ENCODE measurements at regions not wholly inside any gene's neighbourhood (a gene's known extent, or its start where the extent isn't known, plus 50 kb on each side); places are given as distances from the start of the nearest gene placed in this dataset.

DNA sequence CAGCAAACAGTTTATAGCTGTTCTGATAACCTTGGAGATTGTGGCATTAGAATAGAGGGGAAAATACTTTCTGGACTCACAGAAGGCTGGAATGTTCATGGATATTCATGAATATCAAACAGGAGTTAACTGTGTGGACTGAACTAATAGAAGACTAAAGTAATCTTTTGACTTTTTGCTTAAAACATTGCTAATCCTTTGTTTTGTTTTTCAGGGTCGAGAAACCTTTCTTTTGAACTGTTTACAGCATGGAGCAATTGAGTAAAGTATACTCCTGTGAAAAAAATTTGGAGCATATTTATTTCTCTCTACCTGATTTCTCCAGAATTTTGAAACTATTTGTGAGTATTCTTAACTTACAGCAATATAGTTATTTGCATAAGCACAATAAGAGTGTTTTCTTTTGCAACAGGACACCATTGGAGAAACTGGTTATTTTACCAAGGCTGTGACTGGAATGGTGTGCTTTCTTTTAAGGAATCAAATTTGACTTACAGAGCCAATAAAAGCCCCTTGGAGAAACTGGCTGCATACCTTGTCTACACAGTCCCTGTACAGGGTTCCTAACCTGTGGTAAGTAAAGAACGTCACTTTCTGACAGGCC is 821.6 kb downstream of the TBC1D22A start:
- H3K27ac ChIP-seq (ENCODE audit: low read depth, low read length) = no peak overlapping the region
- intact Hi-C loops (cut with micrococcal nuclease) = no loop called here
- no peak overlapping the region for H3K4me3 ChIP-seq (replicated peaks in 1 of 2; ENCODE audit: low read depth in 1 of 2, low read length in 2 of 2)
- H3K36me3 ChIP-seq (ENCODE audit: control insufficient read depth in 1 of 2, insufficient read depth in 2 of 2, low read length in 2 of 2) = no peaks in the 10 kb centered on the region
- no peak overlapping the region for H2AFZ ChIP-seq (ENCODE audit: low read depth, low read length, poor library complexity, severe bottlenecking)
- ChIA-PET CTCF (no interaction called here), POLR2A (no interaction called here), RAD21 (ENCODE audit: low non-redundant PET in 1 of 2, low total read pairs in 2 of 2, uncharacterized antibody in 2 of 2, unreplicated experiment in 2 of 2) (no interaction called here)
- TF ChIP-seq SP1 (IDR thresholded peaks at IDR 0.05; ENCODE audit: low read depth) (no peak), EGR1 (IDR thresholded peaks at IDR 0.05; ENCODE audit: low read depth) (no peak), TCF7L2 (IDR thresholded peaks at IDR 0.05; ENCODE audit: borderline replicate concordance, extremely low read depth, insufficient read depth, insufficient read length) (no peak), EZH2 (IDR thresholded peaks at IDR 0.05) (no peak), ELF1 (IDR thresholded peaks at IDR 0.05; ENCODE audit: borderline replicate concordance, low read depth) (no peak)
- TF ChIP-seq, protein P1, sequence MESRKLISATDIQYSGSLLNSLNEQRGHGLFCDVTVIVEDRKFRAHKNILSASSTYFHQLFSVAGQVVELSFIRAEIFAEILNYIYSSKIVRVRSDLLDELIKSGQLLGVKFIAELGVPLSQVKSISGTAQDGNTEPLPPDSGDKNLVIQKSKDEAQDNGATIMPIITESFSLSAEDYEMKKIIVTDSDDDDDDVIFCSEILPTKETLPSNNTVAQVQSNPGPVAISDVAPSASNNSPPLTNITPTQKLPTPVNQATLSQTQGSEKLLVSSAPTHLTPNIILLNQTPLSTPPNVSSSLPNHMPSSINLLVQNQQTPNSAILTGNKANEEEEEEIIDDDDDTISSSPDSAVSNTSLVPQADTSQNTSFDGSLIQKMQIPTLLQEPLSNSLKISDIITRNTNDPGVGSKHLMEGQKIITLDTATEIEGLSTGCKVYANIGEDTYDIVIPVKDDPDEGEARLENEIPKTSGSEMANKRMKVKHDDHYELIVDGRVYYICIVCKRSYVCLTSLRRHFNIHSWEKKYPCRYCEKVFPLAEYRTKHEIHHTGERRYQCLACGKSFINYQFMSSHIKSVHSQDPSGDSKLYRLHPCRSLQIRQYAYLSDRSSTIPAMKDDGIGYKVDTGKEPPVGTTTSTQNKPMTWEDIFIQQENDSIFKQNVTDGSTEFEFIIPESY (IDR thresholded peaks at IDR 0.05; ENCODE audit: extremely low read depth, insufficient replicate concordance, low read length) = no peak
- TF ChIP-seq, protein P2, sequence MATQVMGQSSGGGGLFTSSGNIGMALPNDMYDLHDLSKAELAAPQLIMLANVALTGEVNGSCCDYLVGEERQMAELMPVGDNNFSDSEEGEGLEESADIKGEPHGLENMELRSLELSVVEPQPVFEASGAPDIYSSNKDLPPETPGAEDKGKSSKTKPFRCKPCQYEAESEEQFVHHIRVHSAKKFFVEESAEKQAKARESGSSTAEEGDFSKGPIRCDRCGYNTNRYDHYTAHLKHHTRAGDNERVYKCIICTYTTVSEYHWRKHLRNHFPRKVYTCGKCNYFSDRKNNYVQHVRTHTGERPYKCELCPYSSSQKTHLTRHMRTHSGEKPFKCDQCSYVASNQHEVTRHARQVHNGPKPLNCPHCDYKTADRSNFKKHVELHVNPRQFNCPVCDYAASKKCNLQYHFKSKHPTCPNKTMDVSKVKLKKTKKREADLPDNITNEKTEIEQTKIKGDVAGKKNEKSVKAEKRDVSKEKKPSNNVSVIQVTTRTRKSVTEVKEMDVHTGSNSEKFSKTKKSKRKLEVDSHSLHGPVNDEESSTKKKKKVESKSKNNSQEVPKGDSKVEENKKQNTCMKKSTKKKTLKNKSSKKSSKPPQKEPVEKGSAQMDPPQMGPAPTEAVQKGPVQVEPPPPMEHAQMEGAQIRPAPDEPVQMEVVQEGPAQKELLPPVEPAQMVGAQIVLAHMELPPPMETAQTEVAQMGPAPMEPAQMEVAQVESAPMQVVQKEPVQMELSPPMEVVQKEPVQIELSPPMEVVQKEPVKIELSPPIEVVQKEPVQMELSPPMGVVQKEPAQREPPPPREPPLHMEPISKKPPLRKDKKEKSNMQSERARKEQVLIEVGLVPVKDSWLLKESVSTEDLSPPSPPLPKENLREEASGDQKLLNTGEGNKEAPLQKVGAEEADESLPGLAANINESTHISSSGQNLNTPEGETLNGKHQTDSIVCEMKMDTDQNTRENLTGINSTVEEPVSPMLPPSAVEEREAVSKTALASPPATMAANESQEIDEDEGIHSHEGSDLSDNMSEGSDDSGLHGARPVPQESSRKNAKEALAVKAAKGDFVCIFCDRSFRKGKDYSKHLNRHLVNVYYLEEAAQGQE (IDR thresholded peaks at IDR 0.05; ENCODE audit: low read depth) = no peak
- TF ChIP-seq, protein P3, sequence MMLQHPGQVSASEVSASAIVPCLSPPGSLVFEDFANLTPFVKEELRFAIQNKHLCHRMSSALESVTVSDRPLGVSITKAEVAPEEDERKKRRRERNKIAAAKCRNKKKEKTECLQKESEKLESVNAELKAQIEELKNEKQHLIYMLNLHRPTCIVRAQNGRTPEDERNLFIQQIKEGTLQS (IDR thresholded peaks at IDR 0.05) = no peak
- DNase-seq (ENCODE audit: low read depth, low spot score) (no peak), ATAC-seq (no peak)
- no peak overlapping the region for H3K4me2 ChIP-seq (ENCODE audit: low read length)
- no peak overlapping the region for H3K9ac ChIP-seq (ENCODE audit: low read length)
- no peaks in the 10 kb centered on the region for H3K4me1 ChIP-seq (ENCODE audit: control insufficient read depth in 1 of 2, insufficient read depth in 2 of 2, low read length in 2 of 2)
- no TSS peak for BruUV-seq (replicated peaks)
- no peaks in the 10 kb centered on the region for H3K27me3 ChIP-seq (ENCODE audit: insufficient read depth, low read length)
- H3K9me3 ChIP-seq (ENCODE audit: control insufficient read depth in 1 of 2, insufficient read depth in 1 of 2, low read depth in 1 of 2, low read length in 2 of 2) = 0 out of 4 replicates have a peak, but pooled peaks cover 0 to 5% of the 10 kb centered on the region in 2 experiments
- H4K20me1 ChIP-seq (ENCODE audit: insufficient read depth) = no peaks in the 10 kb centered on the region
- H3K79me2 ChIP-seq (ENCODE audit: insufficient read depth, low read length) = no peaks in the 10 kb centered on the region
- H3K9me2 ChIP-seq (ENCODE audit: insufficient read depth) = no peaks in the 10 kb centered on the region
